HCT116 (cell line): ENCODE measurements at regions not wholly inside any gene's neighbourhood (a gene's known extent, or its start where the extent isn't known, plus 50 kb on each side); places are given as distances from the start of the nearest gene placed in this dataset.
A peak's percentile ranks its signal among the peaks of the same experiment; 100 is the strongest.

ENCODE experiments used
- ATAC-seq: fragments of 200-7000 bp; cut with Tn5 transposase; 2 replicates; pipeline ENCODE4 v1.9.1; 2020; ENCODE audit warnings: mild to moderate bottlenecking, moderate library complexity
- BruUV-seq: library from RNA; stranded (reverse); fragments of 400-500 nt; replicated peaks from 2 replicates; lab custom pipeline; 2021; lab: Mats Ljungman, UMichigan
- CTCF ChIA-PET: fragments of 300-600 bp; sonication (Branson Sonifier 250); formaldehyde crosslinking; loops from one replicate; lab custom pipeline; 2021; ENCODE audit warnings: antibody characterized with exemption; lab: Charles Lee
- POLR2A ChIA-PET: fragments of 300-600, 350-600 bp; sonication (Branson Sonifier 250); formaldehyde crosslinking; loops from one replicate; lab custom pipeline; 2021; ENCODE audit warnings: antibody characterized with exemption; lab: Charles Lee
- RAD21 ChIA-PET, 2 experiments: fragments of 300-600 bp; sonication (Branson Sonifier 250); formaldehyde crosslinking; loops; one replicate each; lab custom pipeline; 2023; ENCODE audit warnings: low total read pairs in 2 of 2; ENCODE audit not compliant: uncharacterized antibody in 2 of 2, unreplicated experiment in 2 of 2, low non-redundant PET in 1 of 2; lab: Charles Lee
- DNase-seq: peaks from one replicate; pipeline ENCODE4 v3.0.0-alpha.2; 2010; ENCODE audit warnings: low read depth, low spot score
- H2AFZ ChIP-seq: fragments of 200-600 bp; shearing (Covaris generic), sonication (generic); 2 replicates; pipeline ENCODE4 v1.6.1; 2017; ENCODE audit warnings: low read depth, mixed run types, mixed read lengths, antibody characterized with exemption, low read length; ENCODE audit not compliant: poor library complexity, severe bottlenecking
- H3K27ac ChIP-seq: 2 replicates; pipeline ENCODE4 v1.5.1; 2012; ENCODE audit warnings: low read depth, low read length
- H3K27me3 ChIP-seq: fragments of 200-600 bp; sonication (generic); 2 replicates; pipeline ENCODE4 v1.6.1; 2016; ENCODE audit warnings: mixed run types, low read length, mixed read lengths; ENCODE audit not compliant: insufficient read depth
- H3K36me3 ChIP-seq, 2 experiments: fragments of 200-500 bp in 1 of 2; fragments of 200-600 bp in 1 of 2; sonication (Bioruptor generic) in 1 of 2; sonication (generic) in 1 of 2; 2 replicates each; pipeline versions ENCODE4 v1.5.1 to v1.6.1; 2014 to 2016; ENCODE audit warnings: low read length in 2 of 2, inconsistent platforms in 1 of 2, mixed read lengths in 1 of 2, mixed run types in 1 of 2; ENCODE audit not compliant: insufficient read depth in 2 of 2, control insufficient read depth in 1 of 2
- H3K4me1 ChIP-seq, 2 experiments: fragments of 200-600 bp in 1 of 2; sonication (generic) in 1 of 2; 2 replicates each; pipeline versions ENCODE4 v1.5.1 to v1.6.1; 2012 to 2017; ENCODE audit warnings: low read length in 2 of 2, inconsistent platforms in 1 of 2, mild to moderate bottlenecking in 1 of 2, mixed read lengths in 1 of 2, mixed run types in 1 of 2, moderate library complexity in 1 of 2; ENCODE audit not compliant: insufficient read depth in 2 of 2, control insufficient read depth in 1 of 2
- H3K4me2 ChIP-seq: fragments of 200-600 bp; sonication (generic); 2 replicates; pipeline ENCODE4 v1.6.1; 2017; ENCODE audit warnings: mixed run types, low read length, mixed read lengths
- H3K4me3 ChIP-seq, 2 experiments: fragments of 200-600 bp in 1 of 2; sonication (generic) in 1 of 2; replicated peaks in 1 of 2; 2 replicates each; pipeline ENCODE4 v1.5.1; 2011 to 2016; ENCODE audit warnings: low read length in 2 of 2, control low read depth in 1 of 2, low read depth in 1 of 2, mild to moderate bottlenecking in 1 of 2, mixed read lengths in 1 of 2, mixed run types in 1 of 2
- H3K79me2 ChIP-seq: fragments of 200-600 bp; sonication (generic); 2 replicates; pipeline ENCODE4 v1.6.1; 2017; ENCODE audit warnings: mild to moderate bottlenecking, mixed run types, low read length, moderate library complexity, mixed read lengths; ENCODE audit not compliant: insufficient read depth
- H3K9ac ChIP-seq: fragments of 200-600 bp; sonication (generic); 2 replicates; pipeline ENCODE4 v1.6.1; 2016; ENCODE audit warnings: low read length, mixed read lengths
- H3K9me2 ChIP-seq: fragments of 200-600 bp; sonication (generic), shearing (Covaris generic); 2 replicates; pipeline ENCODE4 v1.6.1; 2017; ENCODE audit warnings: mixed run types, mild to moderate bottlenecking, moderate library complexity; ENCODE audit not compliant: insufficient read depth
- H3K9me3 ChIP-seq, 2 experiments: fragments of 200-500 bp in 1 of 2; fragments of 200-600 bp in 1 of 2; sonication (Bioruptor generic) in 1 of 2; sonication (generic) in 1 of 2; 2 replicates each; pipeline ENCODE4 v1.6.1; 2014 to 2017; ENCODE audit warnings: low read length in 2 of 2, mixed read lengths in 2 of 2, inconsistent platforms in 1 of 2, low read depth in 1 of 2, mild to moderate bottlenecking in 1 of 2, mixed run types in 1 of 2, moderate library complexity in 1 of 2; ENCODE audit not compliant: control insufficient read depth in 1 of 2, insufficient read depth in 1 of 2
- H4K20me1 ChIP-seq: fragments of 200-600 bp; sonication (generic), shearing (Covaris generic); 2 replicates; pipeline ENCODE4 v1.6.1; 2017; ENCODE audit warnings: mixed run types, mild to moderate bottlenecking, moderate library complexity; ENCODE audit not compliant: insufficient read depth
- CEBPB ChIP-seq: IDR thresholded peaks from 2 replicates; pipeline ENCODE4 v1.6.1; 2012; ENCODE audit warnings: low read depth
- ELF1 ChIP-seq: IDR thresholded peaks from 2 replicates; pipeline ENCODE4 v1.6.1; 2012; ENCODE audit warnings: low read depth, borderline replicate concordance
- FOSL1 ChIP-seq: IDR thresholded peaks from 2 replicates; pipeline ENCODE4 v1.6.1; 2012; ENCODE audit warnings: low read depth
- POLR2AphosphoS5 ChIP-seq: IDR thresholded peaks from 2 replicates; pipeline ENCODE4 v1.6.1; 2011; ENCODE audit warnings: mild to moderate bottlenecking, low read depth, low read length, moderate library complexity
- REST ChIP-seq: IDR thresholded peaks from 2 replicates; pipeline ENCODE4 v1.6.1; 2012; ENCODE audit warnings: low read depth
- TCF7L2 ChIP-seq: IDR thresholded peaks from 2 replicates; pipeline ENCODE4 v1.7.0; 2011; ENCODE audit warnings: borderline replicate concordance, inconsistent platforms; ENCODE audit not compliant: insufficient read depth, insufficient read length; ENCODE audit errors: extremely low read depth
- YY1 ChIP-seq: IDR thresholded peaks from 2 replicates; pipeline ENCODE4 v1.6.1; 2011; ENCODE audit warnings: low read length, low read depth, moderate library complexity, mild to moderate bottlenecking; ENCODE audit not compliant: insufficient replicate concordance; ENCODE audit errors: extremely low read depth
- intact Hi-C: fragments of 100-400 bp; cut with micrococcal nuclease; formaldehyde crosslinking; loops from 2 replicates; pipeline ENCODE4 v1.10.0; 2022

- TF ChIP-seq YY1 (no peak), CEBPB (no peak), ELF1 (no peak), POLR2AphosphoS5 (no peak)
Observed at GRCh38 chr4:114383067-114383466, 215.5 kb upstream of the UGT8 start (continued).

DNA sequence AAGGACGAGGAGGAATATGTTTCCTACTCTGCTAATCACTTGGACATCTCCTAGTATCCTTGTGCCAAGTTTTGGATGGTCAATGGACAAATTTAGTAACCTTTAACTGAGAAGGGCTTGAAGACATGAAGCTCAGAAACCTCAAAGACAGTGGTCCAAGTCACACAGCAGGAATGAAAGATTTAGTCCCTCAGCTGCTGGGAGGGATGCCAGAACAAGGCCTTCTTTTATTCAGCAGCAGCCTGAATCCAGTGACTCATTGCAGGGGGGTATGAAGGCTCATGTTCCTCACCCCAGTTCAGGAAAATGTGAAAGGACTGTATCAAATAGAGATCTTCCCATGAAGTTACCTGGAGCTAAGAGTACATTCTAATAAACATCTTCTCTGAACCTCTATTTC, 214.9 kb upstream of the UGT8 start:
- Histone ChIP-seq H3K9me3 (no peaks in the 10 kb centered on the region), H3K9me2 (no peaks in the 10 kb centered on the region), H3K4me2 (peak overlapping the region; percentile 26), H3K36me3 (no peaks in the 10 kb centered on the region), H3K79me2 (no peaks in the 10 kb centered on the region), H2AFZ (peak overlapping the region; percentile 84), H3K27me3 (no peaks in the 10 kb centered on the region), H3K27ac (no peak overlapping the region), H3K4me3 (no peak overlapping the region)
- peak; percentile 34 for DNase-seq
- ATAC-seq: peak; percentile 66
- ChIA-PET CTCF (interaction anchor here (1.1 to 2.8 kb wide), 4 partner anchors 311 to 1278 kb away, joined by 4 to 12 read pairs (median 8); no protein-coding TSS in a partner anchor), RAD21 (no interaction called here)
- BruUV-seq: no TSS peak
- TF ChIP-seq REST (no peak), FOSL1 (peak; percentile 18; the same call in 1 of the 2 replicates), TCF7L2 (peak; percentile 15)
- TF ChIP-seq, all 23 proteins: peak for 2
- intact Hi-C loops: loop anchor here (2.0 to 10.0 kb wide), 7 partner anchors 431 to 1619 kb away; no protein-coding TSS in a partner anchor
- peaks cover 0 to 13% of the 10 kb centered on the region in 2 experiments; a peak in 2 of 4 replicates for H3K4me1 ChIP-seq
- POLR2A ChIA-PET: no interaction called here
- H4K20me1 ChIP-seq: no peaks in the 10 kb centered on the region
- H3K9ac ChIP-seq: no peak overlapping the region
